ENCODE measurements at regions not wholly inside any gene's neighbourhood (a gene's known extent, or its start where the extent isn't known, plus 50 kb on each side); places are given as distances from the start of the nearest gene placed in this dataset.
"Not testable (repeated sequence)": the region's sequence is repeated elsewhere in the genome, so short reads cannot be mapped to it uniquely, and the experiment has no call there.

DNA sequence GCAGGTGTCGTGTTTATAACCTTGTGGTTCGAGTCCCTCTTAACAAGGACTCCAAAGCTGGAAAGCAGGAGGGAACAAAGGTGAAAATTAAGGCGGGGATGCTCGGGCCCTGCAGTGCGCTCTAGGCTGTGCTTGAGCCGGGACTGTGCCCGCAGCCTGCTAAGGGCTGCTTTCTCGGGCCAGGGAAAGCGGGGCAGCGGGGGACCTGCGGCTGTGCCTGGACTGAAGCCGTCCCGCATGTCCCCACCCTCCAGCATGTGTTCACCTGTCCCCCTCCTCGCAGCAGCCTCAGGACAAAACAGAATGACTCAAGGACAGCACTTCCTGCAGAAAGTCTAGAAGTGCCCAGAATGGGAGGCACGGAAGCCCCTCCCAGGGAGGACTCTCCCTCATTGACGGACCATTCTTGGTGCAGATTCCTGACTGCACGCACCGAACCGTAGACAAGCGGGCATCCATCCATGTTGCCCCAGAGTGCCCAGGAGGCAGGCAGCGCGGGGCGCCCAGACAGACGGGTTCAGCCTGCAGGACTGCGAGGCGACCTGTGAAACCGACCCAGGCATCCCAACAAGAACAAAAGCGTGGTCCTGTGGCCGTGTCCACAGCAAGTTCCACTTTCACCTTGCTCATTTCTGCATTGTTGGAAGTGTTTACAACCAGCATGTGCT lies 342.9 kb downstream of the MAGEB5 start:
- H3K4me1 ChIP-seq: no peaks in the 10 kb centered on the region
- no peaks in the 10 kb centered on the region for H3K36me3 ChIP-seq
- H3K4me3 ChIP-seq: no peak overlapping the region
- no peak overlapping the region for H3K27ac ChIP-seq
- intact Hi-C loops (cut with DNase I; ENCODE audit: low total_unique reads): no loop called here
- TF ChIP-seq, protein P1, sequence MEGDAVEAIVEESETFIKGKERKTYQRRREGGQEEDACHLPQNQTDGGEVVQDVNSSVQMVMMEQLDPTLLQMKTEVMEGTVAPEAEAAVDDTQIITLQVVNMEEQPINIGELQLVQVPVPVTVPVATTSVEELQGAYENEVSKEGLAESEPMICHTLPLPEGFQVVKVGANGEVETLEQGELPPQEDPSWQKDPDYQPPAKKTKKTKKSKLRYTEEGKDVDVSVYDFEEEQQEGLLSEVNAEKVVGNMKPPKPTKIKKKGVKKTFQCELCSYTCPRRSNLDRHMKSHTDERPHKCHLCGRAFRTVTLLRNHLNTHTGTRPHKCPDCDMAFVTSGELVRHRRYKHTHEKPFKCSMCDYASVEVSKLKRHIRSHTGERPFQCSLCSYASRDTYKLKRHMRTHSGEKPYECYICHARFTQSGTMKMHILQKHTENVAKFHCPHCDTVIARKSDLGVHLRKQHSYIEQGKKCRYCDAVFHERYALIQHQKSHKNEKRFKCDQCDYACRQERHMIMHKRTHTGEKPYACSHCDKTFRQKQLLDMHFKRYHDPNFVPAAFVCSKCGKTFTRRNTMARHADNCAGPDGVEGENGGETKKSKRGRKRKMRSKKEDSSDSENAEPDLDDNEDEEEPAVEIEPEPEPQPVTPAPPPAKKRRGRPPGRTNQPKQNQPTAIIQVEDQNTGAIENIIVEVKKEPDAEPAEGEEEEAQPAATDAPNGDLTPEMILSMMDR (IDR thresholded peaks at IDR 0.05): no peak
- no peak for TF ChIP-seq EP300 (IDR thresholded peaks at IDR 0.05)
- no peak for TF ChIP-seq POLR2AphosphoS5 (IDR thresholded peaks at IDR 0.05)
- no peak for TF ChIP-seq POLR2A (IDR thresholded peaks at IDR 0.05)
- 80 to 94% (median 90%) methylated on average over 20 to 29 of the region's 29 CpGs for WGBS, 5 donors
- no peaks in the 10 kb centered on the region for H3K27me3 ChIP-seq
- no peak for DNase-seq
- peaks cover 0 to 7% (median 0%) of the 10 kb centered on the region in 4 donors for H3K9me3 ChIP-seq

DNA sequence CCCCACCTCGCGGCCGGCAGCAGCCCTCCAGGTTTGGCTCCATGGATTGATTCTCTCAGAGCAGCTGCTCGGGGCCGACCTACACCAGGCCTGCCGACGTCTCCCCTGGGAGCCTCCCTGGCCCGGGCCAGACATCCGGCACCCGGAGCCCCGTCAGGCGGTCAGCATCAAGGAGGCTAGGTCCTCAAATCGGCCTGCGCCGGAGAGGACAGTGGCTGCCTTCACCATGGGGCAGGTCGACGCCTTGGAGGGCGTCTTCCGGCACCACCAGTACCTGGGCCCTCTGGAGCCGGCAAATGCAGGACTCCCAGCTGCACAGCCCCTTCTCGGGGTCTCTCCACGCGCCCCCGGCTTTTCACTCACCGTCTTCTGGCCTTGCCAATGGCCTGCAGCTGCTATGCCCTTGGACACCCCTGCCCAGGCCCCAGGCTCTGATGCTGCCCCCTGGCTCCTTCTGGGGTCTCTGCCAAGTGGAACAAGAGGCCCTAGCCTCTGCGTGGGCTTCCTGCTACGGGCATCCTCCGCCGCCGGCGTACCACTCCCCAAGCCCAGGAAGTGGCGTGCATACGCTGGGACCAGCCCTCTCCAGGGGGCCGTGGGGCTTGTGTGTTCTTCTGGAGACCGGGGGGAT lies 341.8 kb downstream of the MAGEB5 start:
- Histone ChIP-seq H3K27me3 (no peaks in the 10 kb centered on the region), H3K9me3 (peaks cover 0 to 10% (median 0%) of the 10 kb centered on the region in 4 donors), H3K4me3 (no peak overlapping the region), H3K4me1 (no peaks in the 10 kb centered on the region), H3K27ac (no peak overlapping the region), H3K36me3 (no peaks in the 10 kb centered on the region)
- 87 to 96% (median 89%) methylated on average over 14 to 35 of the region's 35 CpGs for WGBS, 5 donors
- no peak for DNase-seq
- intact Hi-C loops (cut with DNase I; ENCODE audit: low total_unique reads): no loop called here
- TF ChIP-seq EP300 (IDR thresholded peaks at IDR 0.05): no peak
- TF ChIP-seq, protein P1 (IDR thresholded peaks at IDR 0.05): no peak
- no peak for TF ChIP-seq POLR2AphosphoS5 (IDR thresholded peaks at IDR 0.05)
- no peak for TF ChIP-seq POLR2A (IDR thresholded peaks at IDR 0.05)

DNA sequence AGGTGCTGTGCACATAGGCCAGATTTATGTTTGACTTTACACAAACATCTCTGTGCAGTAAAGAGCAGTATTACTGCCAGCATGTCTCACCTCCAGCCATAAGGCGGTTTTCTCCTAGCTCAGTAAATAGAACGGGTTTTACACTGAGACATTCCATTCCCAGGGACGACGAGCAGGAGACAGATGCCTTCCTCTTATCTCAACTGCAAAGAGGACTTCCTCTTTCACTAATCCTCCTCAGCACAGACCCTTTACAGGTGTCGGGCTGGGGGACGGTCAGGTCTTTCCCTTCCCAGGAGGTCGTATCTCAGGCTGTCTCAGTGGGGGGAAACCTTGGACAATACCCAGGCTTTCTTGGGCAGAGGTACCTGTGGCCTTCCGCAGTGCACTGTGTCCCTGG lies 309.8 kb downstream of the MAGEB5 start:
- H3K27me3 ChIP-seq; H3K27ac ChIP-seq; intact Hi-C loops (cut with DNase I; ENCODE audit: low total_unique reads); H3K4me3 ChIP-seq; H3K9me3 ChIP-seq; H3K36me3 ChIP-seq; H3K4me1 ChIP-seq; DNase-seq: not testable (repeated sequence)
- 12 to 51% (median 24%) methylated on average over 5 to 8 of the region's 8 CpGs for WGBS, 5 donors

DNA sequence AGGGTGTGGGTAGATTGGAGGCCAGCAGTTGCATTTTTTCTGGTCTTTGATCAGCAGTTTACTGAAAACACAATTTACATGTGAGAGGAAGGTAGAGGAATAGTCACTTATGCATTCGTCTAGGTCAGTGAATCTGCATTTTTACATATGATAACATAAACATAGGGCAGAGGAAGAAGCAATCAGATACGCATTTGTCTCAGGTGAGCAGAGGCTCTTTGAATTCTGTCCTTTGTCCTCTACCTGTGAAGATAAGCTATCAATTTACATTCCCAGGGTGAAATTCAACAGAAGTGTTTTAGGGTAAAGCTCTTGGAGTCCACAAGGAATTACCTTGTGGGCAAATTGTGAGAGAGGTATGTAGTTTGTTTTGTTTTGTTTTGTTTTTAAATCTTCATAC lies 306.5 kb downstream of the MAGEB5 start:
- H3K27me3 ChIP-seq: no peaks in the 10 kb centered on the region
- H3K4me3 ChIP-seq: no peak overlapping the region
- intact Hi-C loops (cut with DNase I; ENCODE audit: low total_unique reads): no loop called here

More for the DNA sequence above, 306.5 kb downstream of the MAGEB5 start:
- TF ChIP-seq, protein P1 (IDR thresholded peaks at IDR 0.05): no peak
- TF ChIP-seq POLR2A (IDR thresholded peaks at IDR 0.05) (no peak), EP300 (IDR thresholded peaks at IDR 0.05) (no peak), POLR2AphosphoS5 (IDR thresholded peaks at IDR 0.05) (no peak)
- Histone ChIP-seq H3K36me3 (no peaks in the 10 kb centered on the region), H3K27ac (no peak overlapping the region), H3K4me1 (no peaks in the 10 kb centered on the region), H3K9me3 (peaks cover 0 to 4% (median 1%) of the 10 kb centered on the region in 4 donors)
- 17 to 43% (median 26%) methylated on average over 2 of the region's 2 CpGs for WGBS, 5 donors
- no peak for DNase-seq
